ENCODE measurements at regions not wholly inside any gene's neighbourhood (a gene's known extent, or its start where the extent isn't known, plus 50 kb on each side); places are given as distances from the start of the nearest gene placed in this dataset.

GRCh38 chr2:145315053-145315452, 795.1 kb upstream of the ZEB2 start:
- Histone ChIP-seq H2AFZ (ENCODE audit: low read length) (no peak overlapping the region), H3K9me3 (ENCODE audit: control insufficient read depth, low read depth, low read length) (no peaks in the 10 kb centered on the region), H3K79me2 (ENCODE audit: insufficient read depth, low read length) (no peaks in the 10 kb centered on the region), H3K27ac (ENCODE audit: insufficient read length, low read depth, low read length) (no peak overlapping the region), H2BK5ac (ENCODE audit: insufficient read length, low read length) (no peak overlapping the region), H4K8ac (replicated peaks; ENCODE audit: insufficient read length, low read depth, low read length) (no peak overlapping the region), H3K18ac (ENCODE audit: insufficient read length, low read depth, low read length) (no peak overlapping the region), H3K27me3 (ENCODE audit: insufficient read depth, low read length) (no peaks in the 10 kb centered on the region), H2BK12ac (ENCODE audit: insufficient read length, low read depth, low read length) (no peak overlapping the region), H3K4me1 (ENCODE audit: insufficient read depth, low read length) (no peaks in the 10 kb centered on the region), H3K79me1 (ENCODE audit: insufficient read depth, low read depth, low read length, poor library complexity, severe bottlenecking) (no peaks in the 10 kb centered on the region), H3K4ac (ENCODE audit: low read depth, low read length) (no peak overlapping the region), H3K9ac (ENCODE audit: extremely low read depth, insufficient read length, low read length) (no peak overlapping the region), H3T11ph (ENCODE audit: low read length) (no peak overlapping the region), H4K20me1 (ENCODE audit: control insufficient read depth, insufficient read depth, insufficient read length) (no peaks in the 10 kb centered on the region), H2BK20ac (ENCODE audit: low read depth, low read length, poor library complexity, severe bottlenecking) (no peak overlapping the region), H4K5ac (ENCODE audit: insufficient read length, low read depth, low read length) (no peak overlapping the region), H2BK120ac (ENCODE audit: low read depth, low read length, poor library complexity, severe bottlenecking) (no peak overlapping the region), H3K23me2 (ENCODE audit: insufficient read length, low read depth, low read length, poor library complexity, severe bottlenecking) (no peaks in the 10 kb centered on the region), H4K91ac (ENCODE audit: insufficient read length, low read depth, low read length) (no peak overlapping the region), H2BK15ac (ENCODE audit: low read depth, low read length) (no peak overlapping the region), H3K4me2 (ENCODE audit: insufficient read depth, insufficient read length, low read length) (no peak overlapping the region), H3K23ac (ENCODE audit: insufficient read length, low read depth, low read length) (no peak overlapping the region), H3K56ac (ENCODE audit: insufficient read length, low read depth, low read length) (no peak overlapping the region), H3K14ac (ENCODE audit: insufficient read depth, low read length) (no peak overlapping the region), H2AK5ac (ENCODE audit: insufficient read length, low read length) (no peak overlapping the region)
- Mint-ChIP-seq H3K36me3 (ENCODE audit: insufficient read depth in 1 of 3, low read depth in 3 of 3) (peaks cover 11 to 18% (median 12%) of the 10 kb centered on the region in 3 experiments), H3K9me3 (peaks cover 10 to 19% of the 10 kb centered on the region in 2 experiments), H3K4me3 (no peak overlapping the region), H3K27ac (no peak overlapping the region), H3K27me3 (ENCODE audit: low read depth) (no peaks in the 10 kb centered on the region), H3K4me1 (no peaks in the 10 kb centered on the region)
- DNase-seq: no peak
- no peak for TF ChIP-seq CTCF (conservative IDR thresholded peaks at IDR 0.05)
- WGBS (ENCODE audit: extremely low coverage, insufficient read length, low lambda C conversion rate): no CpG with 5 or more reads among the region's 3 CpGs
